ENCODE measurements at regions not wholly inside any gene's neighbourhood (a gene's known extent, or its start where the extent isn't known, plus 50 kb on each side); places are given as distances from the start of the nearest gene placed in this dataset.
"Not testable (repeated sequence)": the region's sequence is repeated elsewhere in the genome, so short reads cannot be mapped to it uniquely, and the experiment has no call there.

GRCh38 chr16:10283246-10283645 is 101.0 kb upstream of the GRIN2A start:
- H3K4me3 ChIP-seq (ENCODE audit: low read length); H3K36me3 Mint-ChIP-seq; POLR2A ChIA-PET; DNase-seq; H3K9me3 ChIP-seq (ENCODE audit: control insufficient read depth in 2 of 3, low read length in 3 of 3); H3K27me3 Mint-ChIP-seq; intact Hi-C loops (cut with micrococcal nuclease); H3K4me3 Mint-ChIP-seq; H3K27ac ChIP-seq (ENCODE audit: low read depth, low read length); H3K4me1 Mint-ChIP-seq; H3K27me3 ChIP-seq (ENCODE audit: control insufficient read depth in 2 of 2, insufficient read depth in 2 of 2, low read length in 2 of 2); ATAC-seq; CTCF ChIA-PET; H3K36me3 ChIP-seq (ENCODE audit: control insufficient read depth in 2 of 3, insufficient read depth in 3 of 3, low read length in 3 of 3); H3K4me1 ChIP-seq (ENCODE audit: control insufficient read depth in 2 of 2, insufficient read depth in 2 of 2, low read length in 2 of 2); H3K9me3 Mint-ChIP-seq: not testable (repeated sequence)
- H3K27ac Mint-ChIP-seq: peak overlapping the region in 1 of 9 donors; percentile 15

DNA sequence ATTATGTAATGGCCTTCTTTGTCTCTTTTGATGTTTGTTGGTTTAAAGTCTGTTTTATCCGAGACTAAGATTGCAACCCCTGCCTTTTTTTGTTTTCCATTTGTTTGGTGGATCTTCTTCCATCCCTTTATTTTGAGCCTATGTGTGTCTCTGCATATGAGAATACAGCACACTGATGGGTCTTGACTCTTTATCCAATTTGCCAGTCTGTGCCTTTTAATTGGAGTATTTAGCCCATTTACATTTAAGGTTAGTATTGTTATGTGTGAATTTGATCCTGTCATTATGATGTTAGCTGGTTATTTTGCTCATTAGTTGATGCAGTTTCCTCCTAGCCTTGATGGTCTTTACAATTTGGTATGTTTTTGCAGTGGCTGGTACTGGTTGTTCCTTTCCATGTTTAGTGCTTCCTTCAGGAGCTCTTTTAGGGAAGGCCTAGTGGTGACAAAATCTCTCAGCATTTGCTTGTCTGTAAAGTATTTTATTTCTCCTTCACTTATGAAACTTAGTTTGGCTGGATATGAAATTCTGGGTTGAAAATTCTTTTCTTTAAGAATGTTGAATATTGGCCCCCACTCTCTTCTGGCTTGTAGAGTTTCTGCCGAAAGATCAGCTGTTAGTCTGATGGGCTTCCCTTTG is 95.3 kb upstream of the ATF7IP2 start:
- DNase-seq; H3K36me3 ChIP-seq (ENCODE audit: control insufficient read depth in 2 of 3, insufficient read depth in 3 of 3, low read length in 3 of 3); POLR2A ChIA-PET; intact Hi-C loops (cut with micrococcal nuclease); H3K9me3 ChIP-seq (ENCODE audit: control insufficient read depth in 2 of 3, low read length in 3 of 3); H3K4me3 Mint-ChIP-seq; H3K27ac Mint-ChIP-seq; ATAC-seq; H3K4me3 ChIP-seq (ENCODE audit: low read length); H3K4me1 Mint-ChIP-seq; H3K4me1 ChIP-seq (ENCODE audit: control insufficient read depth in 2 of 2, insufficient read depth in 2 of 2, low read length in 2 of 2); CTCF ChIA-PET; H3K27ac ChIP-seq (ENCODE audit: low read depth, low read length); H3K27me3 ChIP-seq (ENCODE audit: control insufficient read depth in 2 of 2, insufficient read depth in 2 of 2, low read length in 2 of 2): not testable (repeated sequence)
- H3K27me3 Mint-ChIP-seq: peaks cover 7 to 40% (median 23%) of the 10 kb centered on the region in 5 donors
- peaks cover 0 to 41% (median 9%) of the 10 kb centered on the region in 5 donors for H3K36me3 Mint-ChIP-seq
- peaks cover 10 to 50% (median 29%) of the 10 kb centered on the region in 11 donors for H3K9me3 Mint-ChIP-seq

- H3K9me3 ChIP-seq (ENCODE audit: control insufficient read depth in 2 of 3, low read length in 3 of 3); H3K4me1 ChIP-seq (ENCODE audit: control insufficient read depth in 2 of 2, insufficient read depth in 2 of 2, low read length in 2 of 2); H3K27ac Mint-ChIP-seq; CTCF ChIA-PET; H3K4me3 Mint-ChIP-seq; H3K4me3 ChIP-seq (ENCODE audit: low read length); H3K36me3 ChIP-seq (ENCODE audit: control insufficient read depth in 2 of 3, insufficient read depth in 3 of 3, low read length in 3 of 3); DNase-seq; ATAC-seq; H3K4me1 Mint-ChIP-seq; H3K27ac ChIP-seq (ENCODE audit: low read depth, low read length); POLR2A ChIA-PET; H3K27me3 ChIP-seq (ENCODE audit: control insufficient read depth in 2 of 2, insufficient read depth in 2 of 2, low read length in 2 of 2); intact Hi-C loops (cut with micrococcal nuclease): not testable (repeated sequence)
- H3K9me3 Mint-ChIP-seq: peaks cover 10 to 50% (median 27%) of the 10 kb centered on the region in 11 donors
- peaks cover 0 to 38% (median 9%) of the 10 kb centered on the region in 5 donors for H3K36me3 Mint-ChIP-seq
- H3K27me3 Mint-ChIP-seq: peaks cover 10 to 40% (median 23%) of the 10 kb centered on the region in 5 donors
These were observed 93.7 kb upstream of the ATF7IP2 start for GRCh38 chr16:10292197-10292596.

GRCh38 chr16:10292976-10293375 is 92.9 kb upstream of the ATF7IP2 start:
- H3K36me3 ChIP-seq (ENCODE audit: control insufficient read depth in 2 of 3, insufficient read depth in 3 of 3, low read length in 3 of 3); CTCF ChIA-PET; H3K4me1 Mint-ChIP-seq; intact Hi-C loops (cut with micrococcal nuclease); H3K4me1 ChIP-seq (ENCODE audit: control insufficient read depth in 2 of 2, insufficient read depth in 2 of 2, low read length in 2 of 2); POLR2A ChIA-PET; H3K4me3 Mint-ChIP-seq; H3K27me3 ChIP-seq (ENCODE audit: control insufficient read depth in 2 of 2, insufficient read depth in 2 of 2, low read length in 2 of 2); H3K4me3 ChIP-seq (ENCODE audit: low read length); DNase-seq; H3K9me3 ChIP-seq (ENCODE audit: control insufficient read depth in 2 of 3, low read length in 3 of 3); H3K27ac ChIP-seq (ENCODE audit: low read depth, low read length); ATAC-seq; H3K27ac Mint-ChIP-seq: not testable (repeated sequence)
- peaks cover 0 to 38% (median 9%) of the 10 kb centered on the region in 5 donors for H3K36me3 Mint-ChIP-seq
- peaks cover 10 to 50% (median 27%) of the 10 kb centered on the region in 11 donors for H3K9me3 Mint-ChIP-seq
- H3K27me3 Mint-ChIP-seq: peaks cover 10 to 40% (median 23%) of the 10 kb centered on the region in 5 donors

DNA sequence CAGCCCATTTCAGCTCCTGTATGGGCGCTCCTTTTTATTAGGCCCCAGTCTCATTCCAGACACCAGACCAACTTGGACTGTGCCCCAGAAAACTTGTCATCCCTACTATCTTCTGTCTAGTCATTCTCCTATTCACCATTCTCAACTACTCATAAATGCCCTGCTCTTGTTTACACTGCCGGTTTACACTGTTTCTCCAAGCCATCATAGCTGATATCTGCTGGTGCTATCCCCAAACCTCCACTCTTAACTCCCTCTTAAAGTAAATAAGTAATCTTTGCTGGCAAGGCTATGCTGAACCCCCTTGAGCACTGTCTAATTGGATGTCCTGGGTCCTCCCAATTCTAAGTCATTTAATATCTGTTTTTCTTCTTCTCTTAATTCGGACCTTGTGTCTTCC is 91.7 kb upstream of the ATF7IP2 start:
- intact Hi-C loops (cut with micrococcal nuclease); H3K4me3 ChIP-seq (ENCODE audit: low read length); DNase-seq; H3K27ac ChIP-seq (ENCODE audit: low read depth, low read length); H3K36me3 ChIP-seq (ENCODE audit: control insufficient read depth in 2 of 3, insufficient read depth in 3 of 3, low read length in 3 of 3); H3K4me3 Mint-ChIP-seq; POLR2A ChIA-PET; H3K4me1 ChIP-seq (ENCODE audit: control insufficient read depth in 2 of 2, insufficient read depth in 2 of 2, low read length in 2 of 2); CTCF ChIA-PET; H3K27me3 ChIP-seq (ENCODE audit: control insufficient read depth in 2 of 2, insufficient read depth in 2 of 2, low read length in 2 of 2); ATAC-seq; H3K4me1 Mint-ChIP-seq; H3K9me3 ChIP-seq (ENCODE audit: control insufficient read depth in 2 of 3, low read length in 3 of 3): not testable (repeated sequence)
- Mint-ChIP-seq H3K27me3 (peaks cover 10 to 40% (median 19%) of the 10 kb centered on the region in 5 donors), H3K9me3 (peaks cover 10 to 50% (median 26%) of the 10 kb centered on the region in 11 donors), H3K27ac (peak overlapping the region in 1 of 9 donors; percentile 63), H3K36me3 (peaks cover 0 to 38% (median 9%) of the 10 kb centered on the region in 5 donors)

DNA sequence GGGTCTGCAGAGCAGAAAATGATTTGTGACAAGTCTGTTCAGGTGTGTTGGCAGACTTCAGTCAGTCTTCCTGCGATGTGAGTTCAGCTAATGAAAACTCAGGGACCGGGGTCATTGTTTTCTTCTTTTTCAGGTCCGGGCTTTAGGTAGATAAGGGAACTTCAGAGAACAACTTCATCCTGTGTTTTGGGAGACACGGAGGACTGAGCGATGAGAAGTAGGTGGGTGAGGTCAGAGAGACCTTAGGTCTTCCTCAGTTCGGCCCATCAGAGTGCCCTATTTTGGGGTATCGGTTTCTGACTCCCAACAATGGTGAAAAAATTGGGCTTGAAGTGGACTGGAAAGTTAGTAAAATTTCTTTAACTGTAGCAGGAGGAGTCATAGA is 88.9 kb upstream of the ATF7IP2 start:
- H3K9me3 Mint-ChIP-seq: peaks cover 9 to 28% (median 15%) of the 10 kb centered on the region in 11 donors
- ChIA-PET CTCF (no interaction called here), POLR2A (no interaction called here)
- no peaks in the 10 kb centered on the region for H3K27me3 ChIP-seq (ENCODE audit: control insufficient read depth in 2 of 2, insufficient read depth in 2 of 2, low read length in 2 of 2)
- peaks cover 3 to 23% (median 10%) of the 10 kb centered on the region in 5 donors for H3K27me3 Mint-ChIP-seq
- no peak for ATAC-seq
- no peak overlapping the region for H3K4me3 ChIP-seq (ENCODE audit: low read length)
- H3K4me1 ChIP-seq (ENCODE audit: control insufficient read depth in 2 of 2, insufficient read depth in 2 of 2, low read length in 2 of 2): no peaks in the 10 kb centered on the region
- H3K4me3 Mint-ChIP-seq: no peak overlapping the region
- H3K36me3 ChIP-seq (ENCODE audit: control insufficient read depth in 2 of 3, insufficient read depth in 3 of 3, low read length in 3 of 3): no peaks in the 10 kb centered on the region
- H3K4me1 Mint-ChIP-seq: no peaks in the 10 kb centered on the region
- no peak for DNase-seq
- H3K27ac Mint-ChIP-seq: no peak overlapping the region
- H3K36me3 Mint-ChIP-seq: peaks cover 0 to 20% (median 9%) of the 10 kb centered on the region in 5 donors
- H3K27ac ChIP-seq (ENCODE audit: low read depth, low read length): no peak overlapping the region
- H3K9me3 ChIP-seq (ENCODE audit: control insufficient read depth in 2 of 3, low read length in 3 of 3): peaks cover 0 to 5% (median 0%) of the 10 kb centered on the region in 3 experiments
- intact Hi-C loops (cut with micrococcal nuclease): no loop called here

DNA sequence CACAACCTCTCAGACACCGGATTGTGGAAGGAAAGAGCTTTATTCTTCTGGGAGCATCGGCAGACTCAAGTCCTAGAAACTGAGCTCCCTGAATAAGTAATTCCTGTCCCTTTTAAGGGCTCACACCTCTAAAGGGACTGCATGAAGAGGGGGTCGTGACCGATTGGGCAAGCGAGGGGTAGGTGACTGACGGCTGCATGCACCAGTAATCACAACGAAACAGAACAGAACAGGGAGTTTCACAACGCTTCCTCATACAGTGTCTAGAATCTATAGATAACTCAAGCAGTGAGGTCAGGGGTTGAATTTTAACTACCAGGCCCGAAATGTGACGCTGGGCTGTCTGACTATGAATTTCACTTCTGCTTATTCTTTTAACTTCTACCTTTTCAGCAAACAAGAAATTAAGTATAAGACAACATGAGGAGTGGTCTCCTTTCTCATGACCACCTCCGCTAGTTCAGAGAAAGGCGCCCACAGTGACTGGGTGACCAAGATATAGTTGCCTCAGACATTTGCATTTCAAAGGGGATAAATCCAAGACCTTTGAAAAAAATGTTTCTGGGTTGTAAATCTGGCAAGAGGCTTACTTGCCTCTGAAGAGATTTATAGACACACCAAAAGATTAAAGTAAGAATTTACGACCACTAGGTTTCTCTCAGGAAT is 88.4 kb upstream of the ATF7IP2 start:
- Mint-ChIP-seq H3K4me3 (no peak overlapping the region), H3K36me3 (peaks cover 0 to 20% (median 9%) of the 10 kb centered on the region in 5 donors), H3K27me3 (peaks cover 3 to 21% (median 10%) of the 10 kb centered on the region in 5 donors), H3K27ac (no peak overlapping the region), H3K4me1 (no peaks in the 10 kb centered on the region), H3K9me3 (peaks cover 9 to 23% (median 15%) of the 10 kb centered on the region in 11 donors)
- H3K36me3 ChIP-seq (ENCODE audit: control insufficient read depth in 2 of 3, insufficient read depth in 3 of 3, low read length in 3 of 3): no peaks in the 10 kb centered on the region
- H3K9me3 ChIP-seq (ENCODE audit: control insufficient read depth in 2 of 3, low read length in 3 of 3): peaks cover 0 to 2% (median 0%) of the 10 kb centered on the region in 3 experiments
- H3K4me1 ChIP-seq (ENCODE audit: control insufficient read depth in 2 of 2, insufficient read depth in 2 of 2, low read length in 2 of 2): no peaks in the 10 kb centered on the region
- H3K27me3 ChIP-seq (ENCODE audit: control insufficient read depth in 2 of 2, insufficient read depth in 2 of 2, low read length in 2 of 2): no peaks in the 10 kb centered on the region
- no peak overlapping the region for H3K4me3 ChIP-seq (ENCODE audit: low read length)
- intact Hi-C loops (cut with micrococcal nuclease): no loop called here
- no peak for DNase-seq
- ChIA-PET POLR2A (no interaction called here), CTCF (no interaction called here)
- H3K27ac ChIP-seq (ENCODE audit: low read depth, low read length): no peak overlapping the region
- ATAC-seq: peak; percentile 71

Data from naive thymus-derived CD4-positive, alpha-beta T cell (primary cell).